ENCODE measurements at regions not wholly inside any gene's neighbourhood (a gene's known extent, or its start where the extent isn't known, plus 50 kb on each side); places are given as distances from the start of the nearest gene placed in this dataset.
"Not testable (repeated sequence)": the region's sequence is repeated elsewhere in the genome, so short reads cannot be mapped to it uniquely, and the experiment has no call there.

GRCh38 chr4:49157630-49158029 lies 171.6 kb downstream of the CWH43 start:
- H3K4me1 ChIP-seq (ENCODE audit: control insufficient read depth in 1 of 2, insufficient read depth in 2 of 2, low read length in 2 of 2); H3K9ac ChIP-seq (ENCODE audit: low read length); H2AFZ ChIP-seq (ENCODE audit: insufficient read depth, low read length, poor library complexity); H3K79me1 ChIP-seq (ENCODE audit: low read length); H2BK120ac ChIP-seq (ENCODE audit: insufficient read depth, low read length, poor library complexity); H3K79me2 ChIP-seq (ENCODE audit: control insufficient read depth, insufficient read depth, low read length, poor library complexity); H3K14ac ChIP-seq (ENCODE audit: low read length); DNase-seq; H2BK5ac ChIP-seq (ENCODE audit: low read depth, low read length, poor library complexity); H3K27me3 ChIP-seq (ENCODE audit: insufficient read depth, low read length); H4K12ac ChIP-seq (ENCODE audit: low read depth, low read length); H3K9me3 ChIP-seq (ENCODE audit: insufficient read depth, low read depth, low read length); H3K18ac ChIP-seq (ENCODE audit: low read length); H3K36me3 ChIP-seq (ENCODE audit: control insufficient read depth in 1 of 2, insufficient read depth in 2 of 2, low read length in 2 of 2); H2BK12ac ChIP-seq (ENCODE audit: low read length); H3K4ac ChIP-seq (ENCODE audit: low read depth, low read length); H4K91ac ChIP-seq (ENCODE audit: low read depth, low read length); H3K4me2 ChIP-seq (ENCODE audit: low read length); H3K27ac ChIP-seq (ENCODE audit: low read depth, low read length); H3K23ac ChIP-seq (ENCODE audit: low read length); H3K4me3 ChIP-seq (ENCODE audit: low read depth, low read length); H4K8ac ChIP-seq (ENCODE audit: low read depth, low read length); H2AK5ac ChIP-seq (ENCODE audit: low read length): not testable (repeated sequence)
- WGBS (ENCODE audit: extremely low coverage, insufficient coverage, insufficient read length): no CpG with 5 or more reads among the region's 2 CpGs

- H3K27me3 ChIP-seq (ENCODE audit: insufficient read depth, low read length); H2BK120ac ChIP-seq (ENCODE audit: insufficient read depth, low read length, poor library complexity); H3K36me3 ChIP-seq (ENCODE audit: control insufficient read depth in 1 of 2, insufficient read depth in 2 of 2, low read length in 2 of 2); H2AFZ ChIP-seq (ENCODE audit: insufficient read depth, low read length, poor library complexity); H3K9me3 ChIP-seq (ENCODE audit: insufficient read depth, low read depth, low read length); DNase-seq; H3K9ac ChIP-seq (ENCODE audit: low read length); H4K8ac ChIP-seq (ENCODE audit: low read depth, low read length); H3K4ac ChIP-seq (ENCODE audit: low read depth, low read length); H2BK12ac ChIP-seq (ENCODE audit: low read length); H3K27ac ChIP-seq (ENCODE audit: low read depth, low read length); H3K18ac ChIP-seq (ENCODE audit: low read length); H2BK5ac ChIP-seq (ENCODE audit: low read depth, low read length, poor library complexity); H3K4me3 ChIP-seq (ENCODE audit: low read depth, low read length); H3K23ac ChIP-seq (ENCODE audit: low read length); H3K14ac ChIP-seq (ENCODE audit: low read length); H2AK5ac ChIP-seq (ENCODE audit: low read length); H3K4me2 ChIP-seq (ENCODE audit: low read length); H3K79me2 ChIP-seq (ENCODE audit: control insufficient read depth, insufficient read depth, low read length, poor library complexity); H3K4me1 ChIP-seq (ENCODE audit: control insufficient read depth in 1 of 2, insufficient read depth in 2 of 2, low read length in 2 of 2); H4K91ac ChIP-seq (ENCODE audit: low read depth, low read length); H4K12ac ChIP-seq (ENCODE audit: low read depth, low read length); H3K79me1 ChIP-seq (ENCODE audit: low read length): not testable (repeated sequence)
- WGBS (ENCODE audit: extremely low coverage, insufficient coverage, insufficient read length): no CpG with 5 or more reads among the region's 23 CpGs
Measured at GRCh38 chr4:49161111-49161541, 175.1 kb downstream of the CWH43 start.

GRCh38 chr4:49164916-49165315 lies 178.8 kb downstream of the CWH43 start:
- not testable (repeated sequence) for H3K9ac ChIP-seq (ENCODE audit: low read length); H3K27me3 ChIP-seq (ENCODE audit: insufficient read depth, low read length)
- WGBS (ENCODE audit: extremely low coverage, insufficient coverage, insufficient read length): no CpG with 5 or more reads among the region's 6 CpGs

GRCh38 chr4:49177847-49178246 lies 191.8 kb downstream of the CWH43 start:
- not testable (repeated sequence) for H3K18ac ChIP-seq (ENCODE audit: low read length); H3K36me3 ChIP-seq (ENCODE audit: control insufficient read depth in 1 of 2, insufficient read depth in 2 of 2, low read length in 2 of 2); H2AK5ac ChIP-seq (ENCODE audit: low read length); H3K4me1 ChIP-seq (ENCODE audit: control insufficient read depth in 1 of 2, insufficient read depth in 2 of 2, low read length in 2 of 2); H2BK5ac ChIP-seq (ENCODE audit: low read depth, low read length, poor library complexity); DNase-seq; H3K79me2 ChIP-seq (ENCODE audit: control insufficient read depth, insufficient read depth, low read length, poor library complexity); H3K4ac ChIP-seq (ENCODE audit: low read depth, low read length); H2AFZ ChIP-seq (ENCODE audit: insufficient read depth, low read length, poor library complexity); H3K27ac ChIP-seq (ENCODE audit: low read depth, low read length); H4K91ac ChIP-seq (ENCODE audit: low read depth, low read length); H3K79me1 ChIP-seq (ENCODE audit: low read length); H4K8ac ChIP-seq (ENCODE audit: low read depth, low read length); H3K14ac ChIP-seq (ENCODE audit: low read length); H3K27me3 ChIP-seq (ENCODE audit: insufficient read depth, low read length); H4K12ac ChIP-seq (ENCODE audit: low read depth, low read length); H3K23ac ChIP-seq (ENCODE audit: low read length); H2BK120ac ChIP-seq (ENCODE audit: insufficient read depth, low read length, poor library complexity); H3K4me2 ChIP-seq (ENCODE audit: low read length); H3K9ac ChIP-seq (ENCODE audit: low read length); H3K9me3 ChIP-seq (ENCODE audit: insufficient read depth, low read depth, low read length); H2BK12ac ChIP-seq (ENCODE audit: low read length); H3K4me3 ChIP-seq (ENCODE audit: low read depth, low read length)
- WGBS (ENCODE audit: extremely low coverage, insufficient coverage, insufficient read length): no CpG with 5 or more reads among the region's 8 CpGs

More at GRCh38 chr4:49164916-49165315, 178.8 kb downstream of the CWH43 start:
- not testable (repeated sequence) for H3K18ac ChIP-seq (ENCODE audit: low read length); H4K12ac ChIP-seq (ENCODE audit: low read depth, low read length); H4K8ac ChIP-seq (ENCODE audit: low read depth, low read length); H3K4ac ChIP-seq (ENCODE audit: low read depth, low read length); H3K14ac ChIP-seq (ENCODE audit: low read length); H3K79me1 ChIP-seq (ENCODE audit: low read length); H3K36me3 ChIP-seq (ENCODE audit: control insufficient read depth in 1 of 2, insufficient read depth in 2 of 2, low read length in 2 of 2); H3K27ac ChIP-seq (ENCODE audit: low read depth, low read length); H2BK12ac ChIP-seq (ENCODE audit: low read length); H3K4me2 ChIP-seq (ENCODE audit: low read length); H2AFZ ChIP-seq (ENCODE audit: insufficient read depth, low read length, poor library complexity); H4K91ac ChIP-seq (ENCODE audit: low read depth, low read length); H3K4me1 ChIP-seq (ENCODE audit: control insufficient read depth in 1 of 2, insufficient read depth in 2 of 2, low read length in 2 of 2); H3K4me3 ChIP-seq (ENCODE audit: low read depth, low read length); H3K79me2 ChIP-seq (ENCODE audit: control insufficient read depth, insufficient read depth, low read length, poor library complexity); H2AK5ac ChIP-seq (ENCODE audit: low read length); H2BK120ac ChIP-seq (ENCODE audit: insufficient read depth, low read length, poor library complexity); H2BK5ac ChIP-seq (ENCODE audit: low read depth, low read length, poor library complexity); DNase-seq; H3K23ac ChIP-seq (ENCODE audit: low read length); H3K9me3 ChIP-seq (ENCODE audit: insufficient read depth, low read depth, low read length)

All from trophoblast cell (in vitro differentiated cells and primary cell).